ENCODE measurements at regions not wholly inside any gene's neighbourhood (a gene's known extent, or its start where the extent isn't known, plus 50 kb on each side); places are given as distances from the start of the nearest gene placed in this dataset.

GRCh38 chr14:83856334-83856733 lies 1673.6 kb upstream of the FLRT2 start:
- Histone ChIP-seq H3K27ac (replicated peaks) (no peak overlapping the region), H3K4me3 (replicated peaks; ENCODE audit: insufficient read depth, low read length) (no peak overlapping the region), H3K27me3 (ENCODE audit: insufficient read depth, poor library complexity, severe bottlenecking) (no peaks in the 10 kb centered on the region)
- no peak for DNase-seq (ENCODE audit: low read depth in 1 of 2, low spot score in 1 of 2)
- no peak for TF ChIP-seq CTCF (IDR thresholded peaks at IDR 0.05; ENCODE audit: insufficient read depth, low read length)
- TF ChIP-seq GABPA (IDR thresholded peaks at IDR 0.05; ENCODE audit: low read depth): no peak
- no peak for TF ChIP-seq POLR2AphosphoS5 (IDR thresholded peaks at IDR 0.05; ENCODE audit: low read depth)

DNA sequence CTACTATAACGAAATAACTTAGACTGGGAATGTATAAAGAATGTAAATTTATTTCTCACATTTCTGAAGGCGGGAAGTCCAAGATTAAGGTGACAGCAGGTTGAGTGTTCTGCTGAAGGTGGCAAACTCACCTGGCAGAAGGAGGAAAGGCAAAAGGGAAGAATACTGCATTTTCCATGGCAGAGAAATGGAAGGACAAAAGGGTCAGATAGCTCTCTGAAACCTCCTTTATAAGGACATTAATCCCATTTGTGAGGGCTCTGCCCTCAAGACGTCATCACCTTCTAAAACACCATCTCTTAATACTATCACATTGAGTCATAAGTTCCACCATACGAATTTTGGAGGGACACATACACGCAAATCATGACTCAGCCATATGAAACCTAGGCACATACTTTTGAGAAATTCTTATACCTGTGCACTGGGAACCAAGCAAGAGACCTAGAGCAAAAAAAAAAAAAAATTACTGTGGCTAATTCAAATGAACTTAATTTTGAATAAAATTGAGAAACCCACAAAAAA lies 1669.3 kb upstream of the FLRT2 start:
- no peak overlapping the region for H3K27ac ChIP-seq (replicated peaks)
- TF ChIP-seq POLR2AphosphoS5 (IDR thresholded peaks at IDR 0.05; ENCODE audit: low read depth) (no peak), GABPA (IDR thresholded peaks at IDR 0.05; ENCODE audit: low read depth) (no peak), SPI1 (IDR thresholded peaks at IDR 0.05; ENCODE audit: borderline replicate concordance, low read depth) (no peak), CTCF (IDR thresholded peaks at IDR 0.05; ENCODE audit: insufficient read depth, low read length) (no peak)
- TF ChIP-seq, protein P1, sequence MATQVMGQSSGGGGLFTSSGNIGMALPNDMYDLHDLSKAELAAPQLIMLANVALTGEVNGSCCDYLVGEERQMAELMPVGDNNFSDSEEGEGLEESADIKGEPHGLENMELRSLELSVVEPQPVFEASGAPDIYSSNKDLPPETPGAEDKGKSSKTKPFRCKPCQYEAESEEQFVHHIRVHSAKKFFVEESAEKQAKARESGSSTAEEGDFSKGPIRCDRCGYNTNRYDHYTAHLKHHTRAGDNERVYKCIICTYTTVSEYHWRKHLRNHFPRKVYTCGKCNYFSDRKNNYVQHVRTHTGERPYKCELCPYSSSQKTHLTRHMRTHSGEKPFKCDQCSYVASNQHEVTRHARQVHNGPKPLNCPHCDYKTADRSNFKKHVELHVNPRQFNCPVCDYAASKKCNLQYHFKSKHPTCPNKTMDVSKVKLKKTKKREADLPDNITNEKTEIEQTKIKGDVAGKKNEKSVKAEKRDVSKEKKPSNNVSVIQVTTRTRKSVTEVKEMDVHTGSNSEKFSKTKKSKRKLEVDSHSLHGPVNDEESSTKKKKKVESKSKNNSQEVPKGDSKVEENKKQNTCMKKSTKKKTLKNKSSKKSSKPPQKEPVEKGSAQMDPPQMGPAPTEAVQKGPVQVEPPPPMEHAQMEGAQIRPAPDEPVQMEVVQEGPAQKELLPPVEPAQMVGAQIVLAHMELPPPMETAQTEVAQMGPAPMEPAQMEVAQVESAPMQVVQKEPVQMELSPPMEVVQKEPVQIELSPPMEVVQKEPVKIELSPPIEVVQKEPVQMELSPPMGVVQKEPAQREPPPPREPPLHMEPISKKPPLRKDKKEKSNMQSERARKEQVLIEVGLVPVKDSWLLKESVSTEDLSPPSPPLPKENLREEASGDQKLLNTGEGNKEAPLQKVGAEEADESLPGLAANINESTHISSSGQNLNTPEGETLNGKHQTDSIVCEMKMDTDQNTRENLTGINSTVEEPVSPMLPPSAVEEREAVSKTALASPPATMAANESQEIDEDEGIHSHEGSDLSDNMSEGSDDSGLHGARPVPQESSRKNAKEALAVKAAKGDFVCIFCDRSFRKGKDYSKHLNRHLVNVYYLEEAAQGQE (IDR thresholded peaks at IDR 0.05; ENCODE audit: insufficient replicate concordance, low read depth): no peak
- no peak for DNase-seq (ENCODE audit: low read depth in 1 of 2, low spot score in 1 of 2)
- H3K27me3 ChIP-seq (ENCODE audit: insufficient read depth, poor library complexity, severe bottlenecking): no peaks in the 10 kb centered on the region
- no peak overlapping the region for H3K4me3 ChIP-seq (replicated peaks; ENCODE audit: insufficient read depth, low read length)

- Histone ChIP-seq H3K27ac (replicated peaks) (no peak overlapping the region), H3K27me3 (ENCODE audit: insufficient read depth, poor library complexity, severe bottlenecking) (no peaks in the 10 kb centered on the region), H3K4me3 (replicated peaks; ENCODE audit: insufficient read depth, low read length) (no peak overlapping the region)
- DNase-seq (ENCODE audit: low read depth in 1 of 2, low spot score in 1 of 2): no peak
- TF ChIP-seq CTCF (IDR thresholded peaks at IDR 0.05; ENCODE audit: insufficient read depth, low read length): no peak
- TF ChIP-seq SPI1 (IDR thresholded peaks at IDR 0.05; ENCODE audit: borderline replicate concordance, low read depth): no peak
- TF ChIP-seq, protein P1 (IDR thresholded peaks at IDR 0.05; ENCODE audit: insufficient replicate concordance, low read depth): no peak
These were observed 1666.7 kb upstream of the FLRT2 start for GRCh38 chr14:83863042-83863774.

DNA sequence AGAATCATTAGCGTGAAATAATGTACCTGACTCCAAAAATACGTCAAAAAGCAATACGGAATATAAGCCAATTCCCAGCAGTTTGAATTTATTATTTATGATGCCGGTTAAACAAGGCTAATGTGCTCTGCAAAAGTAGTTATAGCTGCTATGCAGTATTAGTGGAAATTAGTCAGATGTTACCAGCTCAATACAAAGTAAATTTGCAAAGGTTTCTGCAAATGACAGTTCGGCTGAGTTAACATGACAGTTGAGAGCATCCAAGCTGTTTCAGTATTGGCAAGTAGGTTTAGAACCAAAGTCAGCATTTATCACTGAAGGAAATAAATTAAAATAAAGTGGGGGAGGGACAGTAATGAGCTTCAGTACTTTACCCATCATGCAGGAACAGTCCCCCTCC lies 1665.8 kb upstream of the FLRT2 start:
- DNase-seq (ENCODE audit: low read depth in 1 of 2, low spot score in 1 of 2): no peak
- no peak overlapping the region for H3K4me3 ChIP-seq (replicated peaks; ENCODE audit: insufficient read depth, low read length)
- no peaks in the 10 kb centered on the region for H3K27me3 ChIP-seq (ENCODE audit: insufficient read depth, poor library complexity, severe bottlenecking)
- no peak overlapping the region for H3K27ac ChIP-seq (replicated peaks)
- TF ChIP-seq POLR2AphosphoS5 (IDR thresholded peaks at IDR 0.05; ENCODE audit: low read depth) (no peak), SPI1 (IDR thresholded peaks at IDR 0.05; ENCODE audit: borderline replicate concordance, low read depth) (no peak), GABPA (IDR thresholded peaks at IDR 0.05; ENCODE audit: low read depth) (no peak), CTCF (IDR thresholded peaks at IDR 0.05; ENCODE audit: insufficient read depth, low read length) (no peak)
- TF ChIP-seq, protein P1 (IDR thresholded peaks at IDR 0.05; ENCODE audit: insufficient replicate concordance, low read depth): no peak
